ENCODE measurements at regions not wholly inside any gene's neighbourhood (a gene's known extent, or its start where the extent isn't known, plus 50 kb on each side); places are given as distances from the start of the nearest gene placed in this dataset.

- Histone ChIP-seq H3K27ac (ENCODE audit: extremely low read depth, low read depth, low read length) (no peak overlapping the region), H3K9me3 (ENCODE audit: control insufficient read depth, insufficient read depth, low read depth, low read length) (no peaks in the 10 kb centered on the region), H3K4me1 (ENCODE audit: control insufficient read depth, insufficient read depth, low read length) (no peaks in the 10 kb centered on the region), H3K36me3 (ENCODE audit: control insufficient read depth in 2 of 2, insufficient read depth in 1 of 2, low read length in 2 of 2) (no peaks in the 10 kb centered on the region), H3K4me3 (ENCODE audit: low read depth, low read length) (no peak overlapping the region)
- POLR2A ChIA-PET, result no interaction called here
- no peak for TF ChIP-seq PRDM6 (tag by site-specific recombination; IDR thresholded peaks at IDR 0.05)
- TF ChIP-seq ZNF24 (tag by site-specific recombination; IDR thresholded peaks at IDR 0.05), result no peak
- no peak for TF ChIP-seq KLF16 (tag by site-specific recombination; IDR thresholded peaks at IDR 0.05)
- no peak for TF ChIP-seq FEZF1 (tag by site-specific recombination; IDR thresholded peaks at IDR 0.05)
- TF ChIP-seq ZNF362 (tag by site-specific recombination; IDR thresholded peaks at IDR 0.05), result no peak
- TF ChIP-seq ZNF707 (tag by site-specific recombination; IDR thresholded peaks at IDR 0.05), result no peak
- no peak for TF ChIP-seq REST (tag by site-specific recombination; IDR thresholded peaks at IDR 0.05)
- no peak for TF ChIP-seq ZNF37A (tag by site-specific recombination; IDR thresholded peaks at IDR 0.05)
- TF ChIP-seq ZNF274 (IDR thresholded peaks at IDR 0.05; ENCODE audit: low read length), result no peak
- TF ChIP-seq ZNF274 (tag by site-specific recombination; IDR thresholded peaks at IDR 0.05; ENCODE audit: borderline replicate concordance), result no peak
- CTCF ChIA-PET, result no interaction called here
These were observed 1016.7 kb downstream of the REEP3 start for GRCh38 chr10:64537928-64538327.

GRCh38 chr10:64546073-64546472 is 1024.9 kb downstream of the REEP3 start:
- H3K36me3 ChIP-seq (ENCODE audit: control insufficient read depth in 2 of 2, insufficient read depth in 1 of 2, low read length in 2 of 2), result no peaks in the 10 kb centered on the region
- no peak overlapping the region for H3K4me3 ChIP-seq (ENCODE audit: low read depth, low read length)
- TF ChIP-seq HOXA7 (CRISPR knock-in tag; IDR thresholded peaks at IDR 0.05; ENCODE audit: borderline replicate concordance) (no peak), ZBTB1 (tag by site-specific recombination; IDR thresholded peaks at IDR 0.05) (no peak), ZNF549 (tag by site-specific recombination; IDR thresholded peaks at IDR 0.05) (no peak), ZNF146 (tag by site-specific recombination; IDR thresholded peaks at IDR 0.05) (no peak), ZNF366 (tag by site-specific recombination; conservative IDR thresholded peaks at IDR 0.05) (no peak), ZNF501 (tag by site-specific recombination; IDR thresholded peaks at IDR 0.05) (no peak), ZSCAN16 (tag by site-specific recombination; IDR thresholded peaks at IDR 0.05) (no peak), ZNF354C (tag by site-specific recombination; IDR thresholded peaks at IDR 0.05; ENCODE audit: borderline replicate concordance, low read depth) (no peak), GLI4 (tag by site-specific recombination; IDR thresholded peaks at IDR 0.05) (no peak), TSHZ1 (tag by site-specific recombination; IDR thresholded peaks at IDR 0.05; ENCODE audit: borderline replicate concordance) (no peak), ZNF416 (tag by site-specific recombination; IDR thresholded peaks at IDR 0.05) (no peak), ZNF169 (tag by site-specific recombination; IDR thresholded peaks at IDR 0.05) (no peak), ZNF16 (tag by site-specific recombination; IDR thresholded peaks at IDR 0.05; ENCODE audit: low read depth) (no peak), SETDB1 (IDR thresholded peaks at IDR 0.05; ENCODE audit: insufficient read length, low read length) (no peak), ZSCAN5A (tag by site-specific recombination; IDR thresholded peaks at IDR 0.05) (no peak), ZNF561 (tag by site-specific recombination; IDR thresholded peaks at IDR 0.05; ENCODE audit: borderline replicate concordance) (no peak)
- H3K27ac ChIP-seq (ENCODE audit: extremely low read depth, low read depth, low read length), result no peak overlapping the region
- ChIA-PET POLR2A (no interaction called here), CTCF (no interaction called here)
- no peaks in the 10 kb centered on the region for H3K4me1 ChIP-seq (ENCODE audit: control insufficient read depth, insufficient read depth, low read length)
- no peaks in the 10 kb centered on the region for H3K9me3 ChIP-seq (ENCODE audit: control insufficient read depth, insufficient read depth, low read depth, low read length)
